HT-29 (cell line): ENCODE measurements at regions not wholly inside any gene's neighbourhood (a gene's known extent, or its start where the extent isn't known, plus 50 kb on each side); places are given as distances from the start of the nearest gene placed in this dataset.
"Not testable (repeated sequence)": the region's sequence is repeated elsewhere in the genome, so short reads cannot be mapped to it uniquely, and the experiment has no call there.

ENCODE experiments used
- DNase-seq: peaks from one replicate; pipeline ENCODE4 v3.0.0-alpha.2; 2015; ENCODE audit warnings: low spot score

GRCh38 chr2:143875295-143876233, 644.4 kb downstream of the ZEB2 start:
- no peak for DNase-seq

DNA sequence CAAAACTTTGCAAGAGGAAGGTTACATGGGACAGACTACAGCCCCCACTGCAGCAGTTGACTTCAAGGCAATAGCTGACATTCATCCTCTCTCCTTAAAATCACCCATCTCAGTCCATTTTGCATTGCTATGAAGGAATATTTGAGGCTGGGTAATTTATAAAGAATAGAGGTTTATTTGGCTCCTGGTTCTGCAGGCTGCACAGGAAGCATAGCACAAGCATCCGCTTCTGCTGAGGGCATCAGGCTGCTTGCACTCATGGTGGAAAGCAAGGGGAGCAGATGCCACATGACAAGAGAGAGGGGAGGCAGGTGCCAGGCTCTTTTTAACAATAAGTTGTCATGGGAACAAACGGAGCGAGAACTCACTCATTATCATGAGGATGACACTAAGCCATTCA, 646.0 kb downstream of the ZEB2 start:
- DNase-seq: no peak

GRCh38 chr2:143870696-143871095, 649.2 kb downstream of the ZEB2 start:
- DNase-seq: no peak

- DNase-seq: no peak
These were observed 662.9 kb downstream of the ZEB2 start for GRCh38 chr2:143856978-143857377.

- DNase-seq: no peak
These were observed 667.2 kb downstream of the ZEB2 start for GRCh38 chr2:143852759-143853158.

DNA sequence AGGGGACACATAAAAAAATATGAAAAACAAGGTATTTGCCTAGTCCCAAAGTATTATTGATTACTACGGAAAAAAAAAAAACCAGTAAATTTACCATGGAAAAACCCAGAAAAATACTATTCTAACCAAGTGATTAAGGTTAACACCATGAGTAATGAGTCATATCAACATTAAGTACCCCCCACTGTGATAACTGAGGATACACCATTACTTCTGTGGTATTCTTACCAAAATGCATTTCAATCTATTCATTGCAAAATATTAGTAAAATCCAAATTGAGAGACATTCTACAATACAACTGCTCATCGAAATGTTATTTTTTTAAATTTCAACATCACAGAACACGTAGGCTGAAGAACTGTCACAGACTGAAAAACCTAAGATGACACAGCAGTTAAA, 669.8 kb downstream of the ZEB2 start:
- no peak for DNase-seq

DNA sequence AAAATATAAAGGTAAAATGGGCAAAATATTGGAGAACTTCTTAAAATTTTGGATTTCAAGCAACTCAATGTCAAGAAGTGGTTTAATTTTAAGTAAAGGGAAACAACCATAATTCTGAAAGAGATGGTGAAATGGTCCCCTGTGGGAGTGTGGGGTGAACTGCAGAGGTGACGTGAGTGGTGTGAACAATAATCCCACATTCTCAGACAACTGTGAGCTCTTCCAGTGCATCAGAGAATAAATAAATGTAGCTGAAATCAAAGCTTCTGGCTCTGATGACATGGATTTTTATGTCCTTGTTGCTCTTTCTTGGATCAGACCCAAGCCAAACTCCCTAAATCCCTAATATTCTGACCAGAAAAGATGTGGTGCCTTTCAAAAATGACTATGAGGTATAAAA, 672.7 kb downstream of the ZEB2 start:
- no peak for DNase-seq

- DNase-seq: no peak
These were observed 674.9 kb downstream of the ZEB2 start for GRCh38 chr2:143844986-143845385.

GRCh38 chr2:143843686-143844085, 676.2 kb downstream of the ZEB2 start:
- no peak for DNase-seq

DNA sequence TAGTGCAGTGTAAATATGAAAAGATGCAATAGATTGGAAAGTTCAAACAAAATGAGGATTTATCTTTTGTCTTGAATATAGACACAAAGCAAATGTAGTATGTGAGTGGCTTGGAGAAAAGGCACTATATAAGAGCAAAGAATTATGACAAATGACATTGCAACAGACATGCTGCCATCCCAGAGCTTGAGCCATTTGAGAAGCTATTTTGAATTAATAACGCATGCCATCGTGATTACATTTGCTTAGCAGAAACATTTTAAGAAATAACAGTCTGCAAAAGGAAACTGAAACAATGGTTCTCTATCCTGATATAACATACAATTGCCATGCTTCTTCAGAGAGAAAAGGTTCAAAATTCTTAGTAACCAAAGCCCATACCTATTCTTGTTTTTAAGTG, 677.1 kb downstream of the ZEB2 start:
- DNase-seq: no peak

DNA sequence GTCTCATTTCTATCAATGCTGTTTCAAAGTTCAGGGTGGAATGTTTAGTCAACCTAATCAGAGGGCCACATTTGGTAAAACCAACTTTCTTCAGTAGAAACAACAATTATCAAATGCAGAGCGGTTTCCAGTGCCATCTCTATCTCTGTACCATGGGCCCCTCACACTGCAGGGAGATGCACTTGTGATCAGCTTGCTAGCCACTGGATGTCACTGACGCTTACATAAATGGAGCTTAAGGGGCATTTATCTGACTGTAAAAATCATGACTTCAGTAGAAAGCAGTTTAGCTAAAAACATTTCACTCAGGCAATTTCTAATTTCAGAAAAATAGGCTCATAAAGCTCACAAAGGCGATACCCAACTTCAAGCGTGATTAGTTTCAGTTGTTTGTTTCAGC, 678.0 kb downstream of the ZEB2 start:
- peak; percentile 5 for DNase-seq

GRCh38 chr2:143840601-143841000, 679.3 kb downstream of the ZEB2 start:
- DNase-seq: no peak

DNA sequence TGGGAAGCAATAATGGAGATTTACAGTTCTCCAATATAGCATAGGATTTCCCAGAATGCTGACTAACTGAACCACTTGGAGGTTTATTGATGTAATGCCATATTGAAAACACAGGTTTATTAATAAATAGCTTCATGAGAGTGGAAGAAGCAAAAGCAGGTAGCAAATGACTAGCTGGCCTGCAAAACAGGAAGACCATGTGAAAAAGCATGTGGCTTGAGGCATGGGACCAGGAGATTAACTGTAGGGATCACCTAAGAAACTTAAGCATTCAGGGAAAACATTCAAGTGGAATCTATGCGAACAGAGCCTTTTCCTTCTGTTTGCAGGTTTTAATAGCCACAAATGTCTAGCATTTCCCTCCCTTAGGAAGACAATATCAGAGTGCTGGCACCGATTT, 679.7 kb downstream of the ZEB2 start:
- DNase-seq: no peak

GRCh38 chr2:143839456-143839855, 680.5 kb downstream of the ZEB2 start:
- DNase-seq: no peak

DNA sequence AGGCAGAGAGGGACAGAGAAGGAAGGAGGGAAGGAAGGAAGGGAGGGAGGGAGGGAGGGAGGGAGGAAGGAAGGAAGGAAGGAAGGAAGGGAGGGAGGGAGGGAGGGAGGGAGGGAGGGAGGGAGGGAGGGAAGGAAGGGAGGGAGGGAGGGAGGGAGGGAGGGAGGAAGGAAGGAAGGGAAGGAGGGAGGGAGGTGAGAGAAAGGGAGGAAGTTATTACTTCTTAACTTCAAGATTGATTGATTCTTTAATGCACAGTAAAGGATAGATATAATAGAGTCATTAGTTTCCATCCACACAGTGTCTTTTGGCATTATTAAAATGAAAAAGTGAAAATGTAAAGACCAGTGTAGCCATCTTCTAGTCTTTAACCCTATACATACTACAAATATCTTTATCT, 682.9 kb downstream of the ZEB2 start:
- DNase-seq: not testable (repeated sequence)

DNA sequence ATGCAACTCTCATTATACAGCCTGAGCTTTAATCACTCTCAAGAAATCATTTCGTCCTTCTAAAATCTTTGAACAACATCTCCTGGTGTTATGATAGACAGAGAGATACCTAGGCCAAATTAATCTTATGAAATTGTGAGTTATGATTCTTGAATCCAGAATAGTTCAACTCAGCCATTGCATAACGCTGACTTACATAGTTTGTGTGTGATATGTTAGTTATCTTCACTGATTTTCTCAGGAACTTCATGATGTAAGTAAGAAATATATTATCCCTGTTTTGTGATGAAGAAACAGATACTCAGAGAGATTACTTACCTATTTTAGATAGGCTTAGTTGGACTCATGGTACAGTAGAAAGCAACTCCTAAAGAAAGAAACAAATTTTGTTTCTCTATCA, 684.4 kb downstream of the ZEB2 start:
- no peak for DNase-seq

DNA sequence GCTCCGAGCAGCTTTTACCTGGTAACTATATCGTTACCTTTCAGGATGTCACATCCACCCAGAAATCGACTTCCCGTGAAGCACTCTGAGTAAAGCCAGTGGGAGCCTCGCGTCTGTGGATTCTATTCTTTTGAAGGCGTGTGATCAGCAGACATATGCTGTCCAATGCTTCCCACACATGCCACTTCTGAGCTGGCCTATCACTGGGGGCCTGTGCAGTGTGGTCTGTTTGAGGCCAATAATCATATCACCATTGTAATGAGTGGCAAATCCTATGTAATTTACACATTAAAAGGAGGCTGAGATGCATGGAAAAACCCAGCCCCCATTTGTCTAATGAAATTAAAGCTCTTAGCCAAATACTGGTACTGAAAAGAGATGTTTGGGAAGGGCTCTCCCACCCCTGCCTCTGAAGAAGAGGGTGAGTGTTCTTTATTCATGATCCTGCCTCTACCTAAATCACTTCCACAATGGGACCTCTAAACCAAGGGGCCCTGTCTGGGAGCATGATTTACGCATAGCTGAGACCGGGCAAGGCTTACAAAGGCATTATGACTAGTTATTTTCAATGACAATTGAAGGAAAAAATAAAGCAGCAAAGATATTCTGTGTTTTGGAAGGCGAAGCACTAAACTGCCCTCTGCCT, 686.8 kb downstream of the ZEB2 start:
- no peak for DNase-seq

GRCh38 chr2:143830476-143830875, 689.4 kb downstream of the ZEB2 start:
- no peak for DNase-seq

- no peak for DNase-seq
These were observed 691.0 kb downstream of the ZEB2 start for GRCh38 chr2:143828763-143829537.

DNA sequence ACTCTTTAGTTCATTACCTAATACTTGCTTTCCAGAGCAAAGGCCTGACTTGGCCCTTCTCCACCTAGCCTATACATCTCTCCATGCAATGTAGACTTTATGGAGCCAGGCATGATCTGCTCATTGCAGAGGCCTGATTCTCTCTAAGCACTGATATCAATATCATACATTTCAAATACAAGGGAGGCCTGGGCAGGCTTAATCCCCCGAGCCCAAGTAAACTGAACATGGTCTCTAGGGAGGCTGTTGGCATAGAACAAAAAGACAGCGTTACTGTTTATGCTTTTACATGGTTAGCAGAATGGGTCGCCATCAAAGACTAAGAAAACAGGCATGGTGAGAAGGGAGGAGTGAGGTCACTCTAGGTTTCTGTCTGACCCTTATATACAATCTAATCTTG, 695.1 kb downstream of the ZEB2 start:
- DNase-seq: no peak

- DNase-seq: no peak
These were observed 694.7 kb downstream of the ARHGAP15 start for GRCh38 chr2:143823876-143824275.

- DNase-seq: no peak
These were observed 694.1 kb downstream of the ARHGAP15 start for GRCh38 chr2:143823296-143823695.
